Esophagus muscularis mucosa (tissue), 3 donors: ENCODE measurements at regions not wholly inside any gene's neighbourhood (a gene's known extent, or its start where the extent isn't known, plus 50 kb on each side); places are given as distances from the start of the nearest gene placed in this dataset.

Experiments used
- POLR2A ChIP-seq: fragments of 450-650 bp; IDR thresholded peaks from one replicate; pipeline ENCODE4 v1.6.1; 2017; ENCODE audit warnings: antibody characterized with exemption, moderate library complexity, mild to moderate bottlenecking, low read depth
- POLR2AphosphoS5 ChIP-seq, 2 donors: sonication (generic); formaldehyde crosslinking; IDR thresholded peaks; one replicate each; pipeline ENCODE4 v1.6.1; 2017; ENCODE audit warnings: antibody characterized with exemption in 2 of 2
- TF ChIP-seq, protein P1 (sequence below), 3 experiments: fragments of 200-600 bp in 2 of 3; fragments of 450-650 bp in 1 of 3; sonication (generic) in 2 of 3; IDR thresholded peaks; one replicate each; pipeline ENCODE4 v1.5.1; 2017 to 2019; ENCODE audit warnings: antibody characterized with exemption in 3 of 3, mild to moderate bottlenecking in 2 of 3, moderate library complexity in 1 of 3

DNA sequence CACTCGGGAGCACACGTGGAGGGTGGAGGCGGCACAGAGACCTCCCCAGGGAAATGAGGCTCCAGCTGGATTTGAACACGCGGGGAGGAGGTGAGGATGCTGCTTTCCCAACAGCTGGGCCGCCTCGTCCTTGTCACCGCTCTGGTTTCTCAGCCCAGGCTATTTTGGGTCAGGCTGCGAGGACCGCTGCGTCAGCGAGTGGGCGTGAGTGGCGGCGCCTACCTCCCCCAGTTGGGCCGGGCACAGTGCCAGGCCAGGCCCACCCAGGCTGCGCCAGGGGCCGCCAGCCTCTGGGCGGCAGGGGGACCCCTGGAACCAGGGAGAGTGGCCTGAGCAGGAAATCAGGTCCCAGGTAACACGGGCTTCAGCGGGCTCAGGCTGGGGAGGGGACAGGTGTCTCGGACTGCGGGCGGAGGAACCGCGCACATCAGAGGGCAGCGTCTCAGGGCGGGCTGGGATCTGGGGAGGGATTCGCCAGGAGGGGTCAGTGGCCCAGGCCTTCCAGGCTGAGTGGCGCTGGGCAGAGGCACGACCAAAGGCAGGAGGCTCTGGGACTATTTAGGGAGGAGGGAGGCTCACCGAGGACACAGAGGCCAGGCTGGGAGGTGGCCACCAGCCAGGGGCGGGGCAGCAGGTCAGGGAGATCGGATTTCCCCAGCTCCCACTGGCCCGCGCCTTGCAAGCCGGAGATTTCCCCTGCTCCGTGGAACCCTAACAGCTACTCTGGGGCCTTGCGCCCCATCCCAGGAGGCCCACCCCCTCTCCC lies 125.2 kb upstream of the RET start:
- TF ChIP-seq, protein P1, sequence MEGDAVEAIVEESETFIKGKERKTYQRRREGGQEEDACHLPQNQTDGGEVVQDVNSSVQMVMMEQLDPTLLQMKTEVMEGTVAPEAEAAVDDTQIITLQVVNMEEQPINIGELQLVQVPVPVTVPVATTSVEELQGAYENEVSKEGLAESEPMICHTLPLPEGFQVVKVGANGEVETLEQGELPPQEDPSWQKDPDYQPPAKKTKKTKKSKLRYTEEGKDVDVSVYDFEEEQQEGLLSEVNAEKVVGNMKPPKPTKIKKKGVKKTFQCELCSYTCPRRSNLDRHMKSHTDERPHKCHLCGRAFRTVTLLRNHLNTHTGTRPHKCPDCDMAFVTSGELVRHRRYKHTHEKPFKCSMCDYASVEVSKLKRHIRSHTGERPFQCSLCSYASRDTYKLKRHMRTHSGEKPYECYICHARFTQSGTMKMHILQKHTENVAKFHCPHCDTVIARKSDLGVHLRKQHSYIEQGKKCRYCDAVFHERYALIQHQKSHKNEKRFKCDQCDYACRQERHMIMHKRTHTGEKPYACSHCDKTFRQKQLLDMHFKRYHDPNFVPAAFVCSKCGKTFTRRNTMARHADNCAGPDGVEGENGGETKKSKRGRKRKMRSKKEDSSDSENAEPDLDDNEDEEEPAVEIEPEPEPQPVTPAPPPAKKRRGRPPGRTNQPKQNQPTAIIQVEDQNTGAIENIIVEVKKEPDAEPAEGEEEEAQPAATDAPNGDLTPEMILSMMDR (IDR thresholded peaks at IDR 0.05): no peak
- TF ChIP-seq POLR2A: no peak
- no peak for TF ChIP-seq POLR2AphosphoS5 (IDR thresholded peaks at IDR 0.05)
